AG04449 (cell line): ENCODE measurements at regions not wholly inside any gene's neighbourhood (a gene's known extent, or its start where the extent isn't known, plus 50 kb on each side); places are given as distances from the start of the nearest gene placed in this dataset.

Experiments
- CTCF ChIA-PET: fragments of 350-600 bp; formaldehyde crosslinking; extraction: SDS; loops from one replicate; lab custom pipeline; 2021; ENCODE audit warnings: antibody characterized with exemption; lab: Yijun Ruan, JAX
- POLR2A ChIA-PET: fragments of 400-600, 350-600 bp; formaldehyde crosslinking; extraction: SDS; loops from one replicate; lab custom pipeline; 2020; ENCODE audit warnings: antibody characterized with exemption, inconsistent platforms; lab: Yijun Ruan, JAX
- DNase-seq: peaks from one replicate; pipeline ENCODE4 v3.0.0-alpha.2; 2010; ENCODE audit warnings: low read depth, low spot score
- H3K4me3 ChIP-seq: 2 replicates; pipeline ENCODE4 v1.5.1; 2011; ENCODE audit warnings: low read depth, mild to moderate bottlenecking, control low read depth, low read length
- TF ChIP-seq, protein P1 (sequence below): IDR thresholded peaks from one replicate; pipeline ENCODE4 v1.5.1; 2011; ENCODE audit warnings: mild to moderate bottlenecking, moderate library complexity, low read length, control low read depth, inconsistent platforms; ENCODE audit not compliant: insufficient read depth; ENCODE audit errors: missing control alignments

GRCh38 chr4:180578175-180578574, 1665.0 kb upstream of the TENM3 start:
- TF ChIP-seq, protein P1, sequence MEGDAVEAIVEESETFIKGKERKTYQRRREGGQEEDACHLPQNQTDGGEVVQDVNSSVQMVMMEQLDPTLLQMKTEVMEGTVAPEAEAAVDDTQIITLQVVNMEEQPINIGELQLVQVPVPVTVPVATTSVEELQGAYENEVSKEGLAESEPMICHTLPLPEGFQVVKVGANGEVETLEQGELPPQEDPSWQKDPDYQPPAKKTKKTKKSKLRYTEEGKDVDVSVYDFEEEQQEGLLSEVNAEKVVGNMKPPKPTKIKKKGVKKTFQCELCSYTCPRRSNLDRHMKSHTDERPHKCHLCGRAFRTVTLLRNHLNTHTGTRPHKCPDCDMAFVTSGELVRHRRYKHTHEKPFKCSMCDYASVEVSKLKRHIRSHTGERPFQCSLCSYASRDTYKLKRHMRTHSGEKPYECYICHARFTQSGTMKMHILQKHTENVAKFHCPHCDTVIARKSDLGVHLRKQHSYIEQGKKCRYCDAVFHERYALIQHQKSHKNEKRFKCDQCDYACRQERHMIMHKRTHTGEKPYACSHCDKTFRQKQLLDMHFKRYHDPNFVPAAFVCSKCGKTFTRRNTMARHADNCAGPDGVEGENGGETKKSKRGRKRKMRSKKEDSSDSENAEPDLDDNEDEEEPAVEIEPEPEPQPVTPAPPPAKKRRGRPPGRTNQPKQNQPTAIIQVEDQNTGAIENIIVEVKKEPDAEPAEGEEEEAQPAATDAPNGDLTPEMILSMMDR: no peak
- ChIA-PET POLR2A (no interaction called here), CTCF (no interaction called here)
- no peak overlapping the region for H3K4me3 ChIP-seq
- DNase-seq: no peak

GRCh38 chr4:180581061-180581460, 1662.1 kb upstream of the TENM3 start:
- CTCF ChIA-PET: no interaction called here
- no peak overlapping the region for H3K4me3 ChIP-seq
- DNase-seq: no peak
- TF ChIP-seq, protein P1: no peak
- POLR2A ChIA-PET: no interaction called here

GRCh38 chr4:180587379-180587778, 1655.8 kb upstream of the TENM3 start:
- TF ChIP-seq, protein P1: no peak
- ChIA-PET CTCF (no interaction called here), POLR2A (no interaction called here)
- DNase-seq: no peak
- no peak overlapping the region for H3K4me3 ChIP-seq

GRCh38 chr4:180589575-180589974, 1653.6 kb upstream of the TENM3 start:
- ChIA-PET POLR2A (no interaction called here), CTCF (no interaction called here)

DNA sequence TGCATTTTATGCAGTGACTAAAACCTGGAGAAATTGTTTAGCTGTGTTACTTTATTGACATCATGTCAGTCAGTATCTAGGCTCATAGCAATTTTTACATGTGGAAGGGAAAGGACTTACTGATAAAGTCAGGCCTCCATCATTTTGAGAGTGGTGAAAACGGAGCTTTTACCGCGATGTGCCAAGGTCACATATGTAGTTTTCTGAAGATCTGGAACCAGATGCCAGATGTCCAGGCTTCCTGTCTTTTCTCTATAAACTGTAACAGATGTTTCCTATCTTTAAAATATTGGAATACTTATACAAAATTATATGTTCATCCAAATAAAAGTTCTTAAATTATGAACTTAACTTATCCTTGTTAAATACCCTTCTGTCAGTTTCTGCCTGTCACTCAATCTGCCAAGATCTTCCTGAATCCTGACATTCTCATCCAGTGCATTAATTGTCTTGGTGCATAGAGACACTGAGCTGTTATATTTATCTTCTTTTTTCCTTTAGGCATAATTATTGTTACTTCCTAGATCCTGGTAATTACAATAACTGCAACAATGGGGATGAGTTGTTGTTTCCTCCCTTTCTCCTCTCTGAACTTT, 1646.2 kb upstream of the TENM3 start:
- ChIA-PET POLR2A (no interaction called here), CTCF (no interaction called here)
- TF ChIP-seq, protein P1: no peak
- DNase-seq: no peak
- H3K4me3 ChIP-seq: no peak overlapping the region

More at GRCh38 chr4:180589575-180589974, 1653.6 kb upstream of the TENM3 start:
- TF ChIP-seq, protein P1: no peak
- H3K4me3 ChIP-seq: no peak overlapping the region
- DNase-seq: no peak

- no peak for DNase-seq
- TF ChIP-seq, protein P1: no peak
- H3K4me3 ChIP-seq: no peak overlapping the region
- ChIA-PET CTCF (no interaction called here), POLR2A (interaction anchor here (0.6 kb wide), 1 partner anchor 227 kb away, joined by 3 read pairs; no protein-coding TSS in a partner anchor)
Observed at GRCh38 chr4:180598281-180598680, 1644.9 kb upstream of the TENM3 start.
